ENCODE measurements at regions not wholly inside any gene's neighbourhood (a gene's known extent, or its start where the extent isn't known, plus 50 kb on each side); places are given as distances from the start of the nearest gene placed in this dataset.

GRCh38 chr1:198087831-198088230 is 69.0 kb upstream of the NEK7 start:
- TF ChIP-seq SRF (IDR thresholded peaks at IDR 0.05; ENCODE audit: low read depth) (no peak), POLR2AphosphoS5 (IDR thresholded peaks at IDR 0.05; ENCODE audit: low read depth, low read length) (no peak), CTCF (IDR thresholded peaks at IDR 0.05 in 2 of 3, conservative IDR thresholded peaks at IDR 0.05 in 1 of 3; ENCODE audit: borderline replicate concordance in 1 of 3, insufficient read depth in 1 of 3, low read depth in 2 of 3, low read length in 2 of 3) (no peak), EZH2 (IDR thresholded peaks at IDR 0.05) (no peak), POLR2A (IDR thresholded peaks at IDR 0.05; ENCODE audit: borderline replicate concordance, extremely low read depth, insufficient read depth, insufficient read length) (no peak), YY1 (IDR thresholded peaks at IDR 0.05; ENCODE audit: extremely low read depth, insufficient replicate concordance, low read depth, low read length) (no peak), JUND (IDR thresholded peaks at IDR 0.05) (no peak), ZFX (IDR thresholded peaks at IDR 0.05) (no peak), EZH2phosphoT487 (IDR thresholded peaks at IDR 0.05; ENCODE audit: borderline replicate concordance) (no peak), SIN3A (IDR thresholded peaks at IDR 0.05; ENCODE audit: low read depth) (no peak), FOSL1 (IDR thresholded peaks at IDR 0.05; ENCODE audit: low read depth) (no peak), ZNF274 (IDR thresholded peaks at IDR 0.05; ENCODE audit: low read depth, low read length) (no peak), SP1 (IDR thresholded peaks at IDR 0.05; ENCODE audit: low read depth) (no peak)
- TF ChIP-seq, protein P1, sequence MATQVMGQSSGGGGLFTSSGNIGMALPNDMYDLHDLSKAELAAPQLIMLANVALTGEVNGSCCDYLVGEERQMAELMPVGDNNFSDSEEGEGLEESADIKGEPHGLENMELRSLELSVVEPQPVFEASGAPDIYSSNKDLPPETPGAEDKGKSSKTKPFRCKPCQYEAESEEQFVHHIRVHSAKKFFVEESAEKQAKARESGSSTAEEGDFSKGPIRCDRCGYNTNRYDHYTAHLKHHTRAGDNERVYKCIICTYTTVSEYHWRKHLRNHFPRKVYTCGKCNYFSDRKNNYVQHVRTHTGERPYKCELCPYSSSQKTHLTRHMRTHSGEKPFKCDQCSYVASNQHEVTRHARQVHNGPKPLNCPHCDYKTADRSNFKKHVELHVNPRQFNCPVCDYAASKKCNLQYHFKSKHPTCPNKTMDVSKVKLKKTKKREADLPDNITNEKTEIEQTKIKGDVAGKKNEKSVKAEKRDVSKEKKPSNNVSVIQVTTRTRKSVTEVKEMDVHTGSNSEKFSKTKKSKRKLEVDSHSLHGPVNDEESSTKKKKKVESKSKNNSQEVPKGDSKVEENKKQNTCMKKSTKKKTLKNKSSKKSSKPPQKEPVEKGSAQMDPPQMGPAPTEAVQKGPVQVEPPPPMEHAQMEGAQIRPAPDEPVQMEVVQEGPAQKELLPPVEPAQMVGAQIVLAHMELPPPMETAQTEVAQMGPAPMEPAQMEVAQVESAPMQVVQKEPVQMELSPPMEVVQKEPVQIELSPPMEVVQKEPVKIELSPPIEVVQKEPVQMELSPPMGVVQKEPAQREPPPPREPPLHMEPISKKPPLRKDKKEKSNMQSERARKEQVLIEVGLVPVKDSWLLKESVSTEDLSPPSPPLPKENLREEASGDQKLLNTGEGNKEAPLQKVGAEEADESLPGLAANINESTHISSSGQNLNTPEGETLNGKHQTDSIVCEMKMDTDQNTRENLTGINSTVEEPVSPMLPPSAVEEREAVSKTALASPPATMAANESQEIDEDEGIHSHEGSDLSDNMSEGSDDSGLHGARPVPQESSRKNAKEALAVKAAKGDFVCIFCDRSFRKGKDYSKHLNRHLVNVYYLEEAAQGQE (IDR thresholded peaks at IDR 0.05; ENCODE audit: low read depth): no peak
